Right lobe of liver (tissue), 4 donors: ENCODE measurements at regions not wholly inside any gene's neighbourhood (a gene's known extent, or its start where the extent isn't known, plus 50 kb on each side); places are given as distances from the start of the nearest gene placed in this dataset.

ENCODE experiments used
- POLR2A ChIP-seq: fragments of 450-650 bp; IDR thresholded peaks from one replicate; pipeline ENCODE4 v1.6.1; 2017; ENCODE audit warnings: antibody characterized with exemption, mild to moderate bottlenecking
- TF ChIP-seq, protein P1 (sequence below), 4 donors: fragments of 200-600 bp in 3 of 4; fragments of 450-650 bp in 1 of 4; IDR thresholded peaks; one replicate each; pipeline versions ENCODE4 v1.5.1 to v1.8.0; 2016 to 2022; ENCODE audit warnings: antibody characterized with exemption in 4 of 4, mild to moderate bottlenecking in 2 of 4
- donor health status: DM: no; HTN: no; CAD: no.
- donor health status: DM: no; HTN: no; CAD: no.
- donor health status: DM: no; HTN: yes; CAD: no.

DNA sequence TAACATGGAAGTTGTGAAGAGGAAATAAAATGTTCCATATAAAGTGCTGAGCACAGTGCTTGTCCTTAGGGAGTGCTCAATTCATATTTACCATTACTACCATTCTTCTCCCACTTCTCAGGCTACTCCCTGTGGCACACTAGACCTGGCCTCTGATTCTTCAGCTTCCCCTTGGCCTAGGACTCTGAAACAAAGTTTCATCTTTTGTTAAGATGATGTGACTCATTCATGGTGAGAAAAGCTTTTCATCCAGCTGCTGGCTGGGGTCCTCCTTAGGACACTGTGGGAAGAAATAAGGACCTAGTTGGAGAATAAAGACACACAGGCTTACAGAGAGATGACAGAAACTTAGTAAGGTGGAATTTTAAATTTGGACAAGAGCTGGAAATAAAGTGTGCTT, 314.8 kb downstream of the CDC5L start:
- TF ChIP-seq, protein P1, sequence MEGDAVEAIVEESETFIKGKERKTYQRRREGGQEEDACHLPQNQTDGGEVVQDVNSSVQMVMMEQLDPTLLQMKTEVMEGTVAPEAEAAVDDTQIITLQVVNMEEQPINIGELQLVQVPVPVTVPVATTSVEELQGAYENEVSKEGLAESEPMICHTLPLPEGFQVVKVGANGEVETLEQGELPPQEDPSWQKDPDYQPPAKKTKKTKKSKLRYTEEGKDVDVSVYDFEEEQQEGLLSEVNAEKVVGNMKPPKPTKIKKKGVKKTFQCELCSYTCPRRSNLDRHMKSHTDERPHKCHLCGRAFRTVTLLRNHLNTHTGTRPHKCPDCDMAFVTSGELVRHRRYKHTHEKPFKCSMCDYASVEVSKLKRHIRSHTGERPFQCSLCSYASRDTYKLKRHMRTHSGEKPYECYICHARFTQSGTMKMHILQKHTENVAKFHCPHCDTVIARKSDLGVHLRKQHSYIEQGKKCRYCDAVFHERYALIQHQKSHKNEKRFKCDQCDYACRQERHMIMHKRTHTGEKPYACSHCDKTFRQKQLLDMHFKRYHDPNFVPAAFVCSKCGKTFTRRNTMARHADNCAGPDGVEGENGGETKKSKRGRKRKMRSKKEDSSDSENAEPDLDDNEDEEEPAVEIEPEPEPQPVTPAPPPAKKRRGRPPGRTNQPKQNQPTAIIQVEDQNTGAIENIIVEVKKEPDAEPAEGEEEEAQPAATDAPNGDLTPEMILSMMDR (IDR thresholded peaks at IDR 0.05): no peak
- no peak for TF ChIP-seq POLR2A
